PFSK-1 (cell line): ENCODE measurements at regions not wholly inside any gene's neighbourhood (a gene's known extent, or its start where the extent isn't known, plus 50 kb on each side); places are given as distances from the start of the nearest gene placed in this dataset.

Source experiments
- FOXP2 ChIP-seq: optimal IDR thresholded peaks from 2 replicates; pipeline ENCODE3; 2011; ENCODE audit warnings: borderline replicate concordance, control low read depth, inconsistent platforms; ENCODE audit not compliant: insufficient read depth; ENCODE audit errors: extremely low read length, extremely low read depth
- POLR2AphosphoS5 ChIP-seq: IDR thresholded peaks from 2 replicates; pipeline ENCODE4 v1.6.1; 2012; ENCODE audit warnings: low read depth, mild to moderate bottlenecking, control low read depth, low read length, moderate library complexity
- REST ChIP-seq, 2 experiments: IDR thresholded peaks; 2 replicates each; pipeline versions ENCODE4 v1.6.1 to v1.8.0; 2011 to 2012; ENCODE audit warnings: low read depth in 2 of 2, low read length in 2 of 2, control low read depth in 1 of 2, inconsistent platforms in 1 of 2, mild to moderate bottlenecking in 1 of 2, moderate library complexity in 1 of 2; ENCODE audit not compliant: insufficient read depth in 1 of 2

DNA sequence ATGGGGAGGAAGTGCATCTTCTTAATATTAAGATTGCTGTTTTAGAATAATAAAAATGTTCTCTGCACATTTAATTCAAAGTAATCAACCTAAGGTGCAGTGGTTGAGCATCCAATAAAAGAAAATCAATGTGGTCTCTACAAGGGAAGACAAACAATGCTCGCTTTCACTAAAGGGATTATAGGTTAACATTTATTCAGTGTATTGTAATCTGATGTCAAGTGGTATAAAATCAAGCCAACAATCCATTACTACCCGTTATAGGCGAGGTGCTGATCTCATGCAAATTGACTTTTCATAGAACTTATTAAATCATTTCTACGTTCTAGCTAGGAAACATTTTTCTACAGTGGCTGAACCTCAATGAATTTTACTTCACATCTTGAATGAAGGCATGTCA, 773.9 kb downstream of the NR2F1-AS1 start:
- TF ChIP-seq REST (IDR thresholded peaks at IDR 0.05; ENCODE audit: insufficient read depth in 1 of 2, low read depth in 2 of 2, low read length in 2 of 2), result no peak
- no peak for TF ChIP-seq FOXP2
- TF ChIP-seq POLR2AphosphoS5, result no peak
